ENCODE measurements at regions not wholly inside any gene's neighbourhood (a gene's known extent, or its start where the extent isn't known, plus 50 kb on each side); places are given as distances from the start of the nearest gene placed in this dataset.

- TF ChIP-seq CTCF (IDR thresholded peaks at IDR 0.05; ENCODE audit: low read depth, low read length): no peak
- no peaks in the 10 kb centered on the region for H3K9me3 ChIP-seq (ENCODE audit: severe bottlenecking)
- no peak overlapping the region for H3K4me3 ChIP-seq (ENCODE audit: low read depth, low read length)
- no peaks in the 10 kb centered on the region for H3K36me3 ChIP-seq
- no peak overlapping the region for H3K27ac ChIP-seq
- peaks cover 3% of the 10 kb centered on the region for H3K27me3 ChIP-seq (ENCODE audit: insufficient read depth, low read depth, severe bottlenecking)
- no peak for DNase-seq
Observed at GRCh38 chr6:54609981-54610380, 236.6 kb upstream of the FAM83B start.

GRCh38 chr6:54613596-54613995 lies 233.0 kb upstream of the FAM83B start:
- H3K4me3 ChIP-seq (ENCODE audit: low read depth, low read length): no peak overlapping the region
- no peaks in the 10 kb centered on the region for H3K9me3 ChIP-seq (ENCODE audit: severe bottlenecking)
- H3K27ac ChIP-seq: no peak overlapping the region
- no peak for DNase-seq
- no peak for TF ChIP-seq CTCF (IDR thresholded peaks at IDR 0.05; ENCODE audit: low read depth, low read length)
- no peaks in the 10 kb centered on the region for H3K36me3 ChIP-seq
- peaks cover 6% of the 10 kb centered on the region for H3K27me3 ChIP-seq (ENCODE audit: insufficient read depth, low read depth, severe bottlenecking)

GRCh38 chr6:54614499-54615195 lies 231.9 kb upstream of the FAM83B start:
- no peak overlapping the region for H3K27ac ChIP-seq
- H3K4me3 ChIP-seq (ENCODE audit: low read depth, low read length): no peak overlapping the region
- peak; percentile 77 for DNase-seq
- H3K9me3 ChIP-seq (ENCODE audit: severe bottlenecking): no peaks in the 10 kb centered on the region
- no peak for TF ChIP-seq CTCF (IDR thresholded peaks at IDR 0.05; ENCODE audit: low read depth, low read length)
- H3K36me3 ChIP-seq: no peaks in the 10 kb centered on the region
- peaks cover 9% of the 10 kb centered on the region for H3K27me3 ChIP-seq (ENCODE audit: insufficient read depth, low read depth, severe bottlenecking)

GRCh38 chr6:54617730-54618129 lies 228.8 kb upstream of the FAM83B start:
- no peak overlapping the region for H3K27ac ChIP-seq
- H3K9me3 ChIP-seq (ENCODE audit: severe bottlenecking): no peaks in the 10 kb centered on the region
- no peak for DNase-seq

GRCh38 chr6:54618572-54618971 lies 228.0 kb upstream of the FAM83B start:
- DNase-seq: no peak
- Histone ChIP-seq H3K9me3 (ENCODE audit: severe bottlenecking) (no peaks in the 10 kb centered on the region), H3K27ac (no peak overlapping the region), H3K36me3 (no peaks in the 10 kb centered on the region), H3K4me3 (ENCODE audit: low read depth, low read length) (no peak overlapping the region), H3K27me3 (ENCODE audit: insufficient read depth, low read depth, severe bottlenecking) (peaks cover 20% of the 10 kb centered on the region)
- no peak for TF ChIP-seq CTCF (IDR thresholded peaks at IDR 0.05; ENCODE audit: low read depth, low read length)

More at GRCh38 chr6:54617730-54618129, 228.8 kb upstream of the FAM83B start:
- Histone ChIP-seq H3K36me3 (no peaks in the 10 kb centered on the region), H3K27me3 (ENCODE audit: insufficient read depth, low read depth, severe bottlenecking) (peaks cover 14% of the 10 kb centered on the region), H3K4me3 (ENCODE audit: low read depth, low read length) (no peak overlapping the region)
- TF ChIP-seq CTCF (IDR thresholded peaks at IDR 0.05; ENCODE audit: low read depth, low read length): no peak

- no peak for DNase-seq
- Histone ChIP-seq H3K27ac (no peak overlapping the region), H3K4me3 (ENCODE audit: low read depth, low read length) (no peak overlapping the region), H3K27me3 (ENCODE audit: insufficient read depth, low read depth, severe bottlenecking) (peaks cover 21% of the 10 kb centered on the region), H3K36me3 (no peaks in the 10 kb centered on the region), H3K9me3 (ENCODE audit: severe bottlenecking) (no peaks in the 10 kb centered on the region)
- no peak for TF ChIP-seq CTCF (IDR thresholded peaks at IDR 0.05; ENCODE audit: low read depth, low read length)
Observed at GRCh38 chr6:54619102-54619501, 227.5 kb upstream of the FAM83B start.

All from WERI-Rb-1 (cell line).